Glomerular visceral epithelial cell (primary cell): ENCODE measurements at regions not wholly inside any gene's neighbourhood (a gene's known extent, or its start where the extent isn't known, plus 50 kb on each side); places are given as distances from the start of the nearest gene placed in this dataset.

Experiments used
- DNase-seq: peaks from one replicate; pipeline ENCODE4 v3.0.0-alpha.2; 2016; ENCODE audit errors: extremely low spot score

DNA sequence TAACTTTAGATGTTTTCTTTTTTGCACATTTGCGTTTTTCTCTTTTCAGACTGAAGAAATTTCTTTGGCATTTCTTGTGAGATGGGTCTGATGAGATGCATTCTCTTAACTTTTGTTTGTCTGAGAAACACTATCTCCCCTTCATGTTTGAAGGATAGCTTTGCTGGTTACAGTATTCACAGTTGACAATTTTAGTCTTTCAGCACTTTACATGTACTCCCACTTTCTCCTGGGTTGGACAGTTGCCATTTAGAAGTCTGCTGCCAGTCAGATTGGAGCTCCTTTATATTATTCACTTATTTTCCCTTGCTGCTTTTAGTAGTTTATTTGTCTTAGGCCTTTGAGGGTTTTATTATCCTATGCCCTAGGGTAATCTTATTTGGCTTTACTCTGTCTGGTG, 67.3 kb upstream of the VOPP1 start:
- DNase-seq = no peak

- DNase-seq = no peak
Measured at GRCh38 chr7:55629051-55629677, 56.9 kb upstream of the VOPP1 start.

- DNase-seq = no peak
Measured at GRCh38 chr7:55624813-55625212, 52.5 kb upstream of the VOPP1 start.

- DNase-seq = no peak
Measured at GRCh38 chr7:55623617-55624016, 51.3 kb upstream of the VOPP1 start.

DNA sequence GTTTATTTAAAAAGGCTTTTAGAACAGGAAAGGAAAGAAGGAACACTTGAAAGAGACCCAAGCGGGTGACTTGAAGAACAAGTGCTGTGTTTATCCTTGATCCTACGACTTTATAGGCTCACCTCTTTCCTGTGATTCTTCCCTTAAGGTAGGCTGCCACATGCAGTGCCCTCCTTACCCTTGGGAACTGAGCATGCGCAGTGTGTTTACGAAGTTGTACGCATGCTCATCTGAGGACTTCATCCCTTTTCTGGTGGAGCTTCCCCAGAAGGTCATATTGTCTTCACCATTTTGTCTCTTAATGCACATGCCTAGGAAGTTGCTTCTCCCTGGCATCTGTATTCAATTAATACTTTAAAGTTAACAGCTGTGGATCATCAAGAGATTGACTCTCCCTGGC, 49.9 kb upstream of the VOPP1 start:
- DNase-seq = no peak
